KMS-11 (cell line): ENCODE measurements at regions not wholly inside any gene's neighbourhood (a gene's known extent, or its start where the extent isn't known, plus 50 kb on each side); places are given as distances from the start of the nearest gene placed in this dataset.

ENCODE experiments used
- H2AFZ ChIP-seq: fragments of 200-600 bp; sonication (generic); 2 replicates; pipeline ENCODE4 v1.6.1; 2016; ENCODE audit warnings: antibody characterized with exemption, mixed run types, low read depth
- H3K27ac ChIP-seq: fragments of 200-600 bp; sonication (generic); 2 replicates; pipeline ENCODE4 v1.6.1; 2016; ENCODE audit warnings: mild to moderate bottlenecking, mixed run types
- H3K27me3 ChIP-seq: fragments of 200-600 bp; sonication (generic); 2 replicates; pipeline ENCODE4 v1.6.1; 2017; ENCODE audit warnings: mild to moderate bottlenecking, low read depth, mixed run types, moderate library complexity; ENCODE audit not compliant: insufficient read depth
- H3K36me3 ChIP-seq: fragments of 200-600 bp; sonication (generic); 2 replicates; pipeline ENCODE4 v1.6.1; 2017; ENCODE audit warnings: mild to moderate bottlenecking, mixed run types; ENCODE audit not compliant: insufficient read depth
- H3K4me1 ChIP-seq: fragments of 200-600 bp; sonication (generic); 2 replicates; pipeline ENCODE4 v1.6.1; 2016; ENCODE audit warnings: mild to moderate bottlenecking, low read depth, mixed run types; ENCODE audit not compliant: poor library complexity, severe bottlenecking
- H3K4me2 ChIP-seq: fragments of 200-600 bp; sonication (generic); 2 replicates; pipeline ENCODE4 v1.7.0; 2016; ENCODE audit warnings: mild to moderate bottlenecking, mixed run types
- H3K4me3 ChIP-seq: fragments of 200-600 bp; sonication (generic); IDR thresholded peaks from 2 replicates; pipeline ENCODE4 v1.6.1; 2017; ENCODE audit warnings: low read depth, low read length, mixed read lengths; ENCODE audit not compliant: insufficient read depth
- H3K79me2 ChIP-seq: fragments of 200-600 bp; sonication (generic); 2 replicates; pipeline ENCODE4 v1.6.1; 2016; ENCODE audit warnings: low read depth, mixed run types; ENCODE audit not compliant: insufficient read depth
- H3K9ac ChIP-seq: fragments of 200-600 bp; sonication (generic); 2 replicates; pipeline ENCODE4 v1.6.1; 2016; ENCODE audit warnings: mild to moderate bottlenecking, mixed run types
- H4K20me1 ChIP-seq: fragments of 200-600 bp; sonication (generic); 2 replicates; pipeline ENCODE4 v1.6.1; 2016; ENCODE audit warnings: mild to moderate bottlenecking, mixed run types; ENCODE audit not compliant: insufficient read depth
- CTCF ChIP-seq: fragments of 200-600 bp; sonication (generic); conservative IDR thresholded peaks from 2 replicates; pipeline ENCODE4 v1.6.1; 2017; ENCODE audit warnings: low read depth, mild to moderate bottlenecking, antibody characterized with exemption, low read length, moderate library complexity, mixed read lengths

DNA sequence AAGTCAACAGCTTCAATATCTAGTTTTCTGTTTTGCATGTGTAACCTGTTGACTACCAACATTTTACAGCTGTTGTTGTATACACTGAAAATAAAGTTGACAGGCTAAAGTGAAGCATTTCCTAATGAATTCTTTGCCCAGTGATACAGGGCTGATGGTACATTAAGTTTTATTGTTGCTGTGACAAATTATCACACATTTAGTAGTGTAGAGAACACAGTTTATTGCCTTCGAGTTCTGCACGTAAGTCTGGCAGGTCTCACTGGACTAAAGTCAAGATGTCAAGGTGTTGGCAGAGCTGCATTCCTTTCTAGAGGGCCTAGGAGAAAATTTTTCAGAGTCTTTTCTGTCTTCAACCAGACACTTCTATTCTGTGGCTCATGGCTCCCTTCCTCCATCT, 184.2 kb downstream of the SLITRK6 start:
- H3K36me3 ChIP-seq: no peaks in the 10 kb centered on the region
- H2AFZ ChIP-seq: no peak overlapping the region
- H3K4me1 ChIP-seq: no peaks in the 10 kb centered on the region
- no peak overlapping the region for H3K27ac ChIP-seq
- H3K27me3 ChIP-seq: no peaks in the 10 kb centered on the region
- H3K4me2 ChIP-seq: no peak overlapping the region
- H3K9ac ChIP-seq: no peak overlapping the region
- H3K4me3 ChIP-seq: no peak overlapping the region
- H3K79me2 ChIP-seq: no peaks in the 10 kb centered on the region
- H4K20me1 ChIP-seq: no peaks in the 10 kb centered on the region
- TF ChIP-seq CTCF: no peak

- Histone ChIP-seq H3K4me1 (no peaks in the 10 kb centered on the region), H3K9ac (no peak overlapping the region), H3K27me3 (no peaks in the 10 kb centered on the region), H4K20me1 (no peaks in the 10 kb centered on the region), H3K27ac (no peak overlapping the region), H3K4me3 (no peak overlapping the region), H3K4me2 (no peak overlapping the region), H2AFZ (no peak overlapping the region), H3K36me3 (no peaks in the 10 kb centered on the region), H3K79me2 (no peaks in the 10 kb centered on the region)
- TF ChIP-seq CTCF: no peak
These were observed 189.2 kb downstream of the SLITRK6 start for GRCh38 chr13:85610024-85610423.

- no peaks in the 10 kb centered on the region for H3K36me3 ChIP-seq
- H3K4me1 ChIP-seq: no peaks in the 10 kb centered on the region
- H3K4me3 ChIP-seq: no peak overlapping the region
- H3K79me2 ChIP-seq: no peaks in the 10 kb centered on the region
- H3K27ac ChIP-seq: no peak overlapping the region
- TF ChIP-seq CTCF: no peak
- no peak overlapping the region for H3K4me2 ChIP-seq
- no peaks in the 10 kb centered on the region for H4K20me1 ChIP-seq
- H3K9ac ChIP-seq: no peak overlapping the region
- H2AFZ ChIP-seq: no peak overlapping the region
- H3K27me3 ChIP-seq: no peaks in the 10 kb centered on the region
These were observed 190.9 kb downstream of the SLITRK6 start for GRCh38 chr13:85608255-85608829.

DNA sequence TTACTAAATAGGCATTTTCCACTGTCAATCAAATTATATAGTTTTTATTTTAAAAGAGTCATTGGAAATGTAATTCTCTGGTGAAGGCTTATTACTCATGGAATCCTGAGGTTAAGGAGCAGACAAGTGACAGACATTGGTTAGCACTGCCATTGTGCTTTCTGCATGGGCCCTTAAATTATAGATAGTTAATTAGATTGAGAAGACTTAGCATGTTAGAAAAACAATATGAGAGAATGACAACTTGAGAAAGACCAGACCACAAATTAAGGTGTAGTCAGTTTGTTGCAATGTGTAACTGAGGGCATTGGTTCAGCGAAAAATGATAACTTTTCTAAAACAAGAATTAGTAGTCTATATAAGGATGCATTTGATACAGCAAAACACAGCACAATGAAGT, 195.5 kb downstream of the SLITRK6 start:
- no peak for TF ChIP-seq CTCF

DNA sequence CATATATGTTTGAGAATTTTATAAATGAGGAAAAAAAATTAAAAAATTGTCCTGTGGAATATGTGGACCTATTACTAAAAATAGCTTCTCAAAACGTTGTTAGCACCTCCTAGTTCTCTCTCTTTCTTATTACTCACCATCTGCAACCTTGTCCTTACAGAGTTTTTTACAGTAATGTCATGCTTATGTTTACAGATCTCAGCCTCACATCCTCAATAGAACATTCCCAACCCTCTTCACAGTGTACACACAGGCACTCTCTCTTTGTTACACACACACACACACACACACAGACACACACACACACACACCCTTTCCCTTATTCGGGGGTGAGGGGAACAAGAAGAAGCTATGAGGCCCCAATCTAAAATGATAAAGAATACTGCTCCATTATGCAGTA, 197.7 kb downstream of the SLITRK6 start:
- no peak for TF ChIP-seq CTCF
- Histone ChIP-seq H3K4me1 (no peaks in the 10 kb centered on the region), H2AFZ (no peak overlapping the region), H3K36me3 (no peaks in the 10 kb centered on the region), H3K9ac (no peak overlapping the region), H3K4me3 (no peak overlapping the region), H3K79me2 (no peaks in the 10 kb centered on the region), H3K27me3 (no peaks in the 10 kb centered on the region), H4K20me1 (no peaks in the 10 kb centered on the region), H3K4me2 (no peak overlapping the region), H3K27ac (no peak overlapping the region)

More for the DNA sequence above, 195.5 kb downstream of the SLITRK6 start:
- no peak overlapping the region for H3K9ac ChIP-seq
- no peaks in the 10 kb centered on the region for H3K4me1 ChIP-seq
- H3K27ac ChIP-seq: no peak overlapping the region
- no peak overlapping the region for H3K4me3 ChIP-seq
- H3K79me2 ChIP-seq: no peaks in the 10 kb centered on the region
- no peak overlapping the region for H2AFZ ChIP-seq
- H3K27me3 ChIP-seq: no peaks in the 10 kb centered on the region
- H4K20me1 ChIP-seq: no peaks in the 10 kb centered on the region
- H3K36me3 ChIP-seq: no peaks in the 10 kb centered on the region
- H3K4me2 ChIP-seq: no peak overlapping the region
